ENCODE measurements at regions not wholly inside any gene's neighbourhood (a gene's known extent, or its start where the extent isn't known, plus 50 kb on each side); places are given as distances from the start of the nearest gene placed in this dataset.

GRCh38 chrX:10380300-10380699 is 223.5 kb downstream of the CLCN4 start:
- Mint-ChIP-seq H3K36me3 (ENCODE audit: low read depth) (peaks cover 1% of the 10 kb centered on the region), H3K4me3 (ENCODE audit: unreplicated experiment) (no peak overlapping the region), H3K4me1 (ENCODE audit: low read depth) (no peaks in the 10 kb centered on the region), H3K27me3 (ENCODE audit: low read depth) (no peaks in the 10 kb centered on the region), H3K27ac (ENCODE audit: unreplicated experiment) (no peak overlapping the region), H3K9me3 (ENCODE audit: low read depth) (peaks cover 38% of the 10 kb centered on the region)
- no peak for TF ChIP-seq CTCF (IDR thresholded peaks at IDR 0.05)
- DNase-seq (ENCODE audit: low spot score): no peak

- no peak for DNase-seq (ENCODE audit: low spot score)
- H3K27ac Mint-ChIP-seq (ENCODE audit: unreplicated experiment): no peak overlapping the region
- H3K9me3 Mint-ChIP-seq (ENCODE audit: low read depth): peaks cover 35% of the 10 kb centered on the region
Observed at GRCh38 chrX:10381193-10381592, 224.4 kb downstream of the CLCN4 start.

GRCh38 chrX:10387011-10387410 is 230.2 kb downstream of the CLCN4 start:
- Mint-ChIP-seq H3K27me3 (ENCODE audit: low read depth) (no peaks in the 10 kb centered on the region), H3K4me3 (ENCODE audit: unreplicated experiment) (no peak overlapping the region), H3K27ac (ENCODE audit: unreplicated experiment) (no peak overlapping the region), H3K36me3 (ENCODE audit: low read depth) (no peaks in the 10 kb centered on the region), H3K9me3 (ENCODE audit: low read depth) (peaks cover 30% of the 10 kb centered on the region), H3K4me1 (ENCODE audit: low read depth) (no peaks in the 10 kb centered on the region)
- TF ChIP-seq CTCF (IDR thresholded peaks at IDR 0.05): no peak
- no peak for DNase-seq (ENCODE audit: low spot score)

More at GRCh38 chrX:10381193-10381592, 224.4 kb downstream of the CLCN4 start:
- Mint-ChIP-seq H3K36me3 (ENCODE audit: low read depth) (no peaks in the 10 kb centered on the region), H3K27me3 (ENCODE audit: low read depth) (no peaks in the 10 kb centered on the region), H3K4me3 (ENCODE audit: unreplicated experiment) (no peak overlapping the region), H3K4me1 (ENCODE audit: low read depth) (no peaks in the 10 kb centered on the region)
- no peak for TF ChIP-seq CTCF (IDR thresholded peaks at IDR 0.05)

- H3K36me3 Mint-ChIP-seq (ENCODE audit: low read depth): no peaks in the 10 kb centered on the region
- no peak overlapping the region for H3K4me3 Mint-ChIP-seq (ENCODE audit: unreplicated experiment)
- no peak for DNase-seq (ENCODE audit: low spot score)
- no peak for TF ChIP-seq CTCF (IDR thresholded peaks at IDR 0.05)
- H3K27me3 Mint-ChIP-seq (ENCODE audit: low read depth): no peaks in the 10 kb centered on the region
- no peak overlapping the region for H3K27ac Mint-ChIP-seq (ENCODE audit: unreplicated experiment)
- H3K9me3 Mint-ChIP-seq (ENCODE audit: low read depth): peaks cover 19% of the 10 kb centered on the region
- no peaks in the 10 kb centered on the region for H3K4me1 Mint-ChIP-seq (ENCODE audit: low read depth)
Observed at GRCh38 chrX:10390187-10390586, 230.2 kb downstream of the MID1 start.

- no peak for TF ChIP-seq CTCF (IDR thresholded peaks at IDR 0.05)
- H3K27me3 Mint-ChIP-seq (ENCODE audit: low read depth): no peaks in the 10 kb centered on the region
- DNase-seq (ENCODE audit: low spot score): no peak
Observed at GRCh38 chrX:10393241-10393640, 227.1 kb downstream of the MID1 start.

More at GRCh38 chrX:10393241-10393640, 227.1 kb downstream of the MID1 start:
- no peaks in the 10 kb centered on the region for H3K4me1 Mint-ChIP-seq (ENCODE audit: low read depth)
- H3K9me3 Mint-ChIP-seq (ENCODE audit: low read depth): peaks cover 24% of the 10 kb centered on the region
- no peak overlapping the region for H3K4me3 Mint-ChIP-seq (ENCODE audit: unreplicated experiment)
- H3K27ac Mint-ChIP-seq (ENCODE audit: unreplicated experiment): no peak overlapping the region
- no peaks in the 10 kb centered on the region for H3K36me3 Mint-ChIP-seq (ENCODE audit: low read depth)

All from chondrocyte (in vitro differentiated cells).